GM12878 (cell line): ENCODE measurements at regions not wholly inside any gene's neighbourhood (a gene's known extent, or its start where the extent isn't known, plus 50 kb on each side); places are given as distances from the start of the nearest gene placed in this dataset.

Experiments
- ATAC-seq: fragments of 200-7000 bp; cut with Tn5 transposase; 3 replicates; pipeline ENCODE4 v1.9.1; 2020; ENCODE audit warnings: mild to moderate bottlenecking, moderate library complexity
- BruUV-seq: library from RNA; stranded (reverse); fragments of 400-500 nt; replicated peaks from 2 replicates; lab custom pipeline; 2021; lab: Mats Ljungman, UMichigan
- CTCF ChIA-PET: fragments of 300-600 bp; sonication (Branson Sonifier 250); formaldehyde crosslinking; extraction: SDS; loops from one replicate; lab custom pipeline; 2021; ENCODE audit warnings: inconsistent platforms; lab: Yijun Ruan, JAX
- POLR2A ChIA-PET: fragments of 350-600 bp; formaldehyde crosslinking; extraction: SDS; loops from one replicate; lab custom pipeline; 2021; ENCODE audit warnings: inconsistent platforms; lab: Charles Lee
- RAD21 ChIA-PET: fragments of 300-600 bp; sonication (Branson Sonifier 250); formaldehyde crosslinking; loops from one replicate; lab custom pipeline; 2023; ENCODE audit warnings: antibody characterized with exemption; ENCODE audit not compliant: unreplicated experiment; lab: Charles Lee
- SMC1A ChIA-PET: fragments of 300-600 bp; sonication (Branson Sonifier 250); formaldehyde crosslinking; loops from one replicate; lab custom pipeline; 2023; ENCODE audit not compliant: unreplicated experiment, uncharacterized antibody; lab: Charles Lee
- DNase-seq: peaks from one replicate; pipeline ENCODE4 v3.0.0-alpha.2; 2011; ENCODE audit warnings: low read depth, low spot score
- FAIRE-seq: peaks from 3 replicates; lab custom pipeline; 2011; peaks lifted over from hg19 to GRCh38; lab: Jason Lieb, UNC
- H2AFZ ChIP-seq: 2 replicates; pipeline ENCODE4 v1.6.0; 2011; ENCODE audit warnings: low read depth, low read length, control low read depth; ENCODE audit not compliant: control insufficient read depth
- H3K27ac ChIP-seq: 2 replicates; pipeline ENCODE4 v1.5.1; 2011; ENCODE audit warnings: control low read depth; ENCODE audit not compliant: control insufficient read depth, insufficient read depth
- H3K27me3 ChIP-seq, 2 experiments: replicated peaks in 1 of 2; 2 replicates each; pipeline versions ENCODE4 v1.6.0 to v1.6.1; 2011; ENCODE audit warnings: low read length in 1 of 2; ENCODE audit not compliant: control insufficient read depth in 2 of 2, insufficient read depth in 2 of 2
- H3K36me3 ChIP-seq, 2 experiments: 2 replicates each; pipeline ENCODE4 v1.5.1; 2011; ENCODE audit warnings: low read length in 1 of 2; ENCODE audit not compliant: control insufficient read depth in 2 of 2, insufficient read depth in 2 of 2
- H3K4me1 ChIP-seq: 2 replicates; pipeline ENCODE4 v1.6.1; 2011; ENCODE audit warnings: mild to moderate bottlenecking, low read length, moderate library complexity, mixed read lengths; ENCODE audit not compliant: control insufficient read depth, insufficient read depth
- H3K4me2 ChIP-seq: 2 replicates; pipeline ENCODE4 v1.6.0; 2011; ENCODE audit warnings: control low read depth; ENCODE audit not compliant: control insufficient read depth, insufficient read depth
- H3K4me3 ChIP-seq: fragments of 200-600 bp; sonication (generic); 2 replicates; pipeline ENCODE4 v1.5.1; 2016
- H3K79me2 ChIP-seq: 2 replicates; pipeline ENCODE4 v1.6.0; 2011; ENCODE audit warnings: low read length; ENCODE audit not compliant: control insufficient read depth, insufficient read depth
- H3K9ac ChIP-seq: 2 replicates; pipeline ENCODE4 v1.8.0; 2011; ENCODE audit warnings: low read length, control low read depth, mixed read lengths; ENCODE audit not compliant: control insufficient read depth, insufficient read depth
- H3K9me3 ChIP-seq: replicated peaks from 3 replicates; pipeline ENCODE4 v1.5.1; 2011; ENCODE audit warnings: mild to moderate bottlenecking, low read length; ENCODE audit not compliant: control insufficient read depth, insufficient read depth
- H4K20me1 ChIP-seq: 2 replicates; pipeline ENCODE4 v1.6.0; 2011; ENCODE audit not compliant: control insufficient read depth, insufficient read depth
- ATF7 ChIP-seq: fragments of 450-650 bp; IDR thresholded peaks from 2 replicates; pipeline ENCODE4 v1.6.1; 2016; ENCODE audit warnings: low read depth, mild to moderate bottlenecking
- CBX3 ChIP-seq: fragments of 200-600 bp; sonication (generic); IDR thresholded peaks from 2 replicates; pipeline ENCODE4 v1.6.1; 2016; ENCODE audit warnings: low read depth, borderline replicate concordance
- CREB1 ChIP-seq: IDR thresholded peaks from 2 replicates; pipeline ENCODE4 v1.6.1; 2012; ENCODE audit warnings: low read depth, mild to moderate bottlenecking, inconsistent platforms
- EZH2 ChIP-seq: IDR thresholded peaks from 2 replicates; pipeline ENCODE4 v1.6.1; 2012; ENCODE audit warnings: low read depth, mild to moderate bottlenecking, control low read depth, inconsistent platforms, low read length, borderline replicate concordance; ENCODE audit not compliant: control insufficient read depth
- MEF2A ChIP-seq: IDR thresholded peaks from 2 replicates; pipeline ENCODE4 v1.6.1; 2011; ENCODE audit warnings: low read depth, mild to moderate bottlenecking, low read length, moderate library complexity; ENCODE audit not compliant: insufficient read depth
- NR2F1 ChIP-seq: fragments of 450-650 bp; conservative IDR thresholded peaks from 2 replicates; pipeline ENCODE4 v1.6.1; 2017; ENCODE audit warnings: mild to moderate bottlenecking
- RELA ChIP-seq: fragments of 450-650 bp; IDR thresholded peaks from 2 replicates; pipeline ENCODE4 v1.8.0; 2014; ENCODE audit warnings: borderline replicate concordance; ENCODE audit not compliant: partially characterized antibody
- YY1 ChIP-seq: IDR thresholded peaks from 2 replicates; pipeline ENCODE4 v1.6.1; 2011; ENCODE audit warnings: low read depth, mild to moderate bottlenecking, low read length
- ZZZ3 ChIP-seq: IDR thresholded peaks from 2 replicates; pipeline ENCODE4 v1.6.1; 2011; ENCODE audit warnings: low read depth; ENCODE audit not compliant: control insufficient read depth, insufficient read length
- WGBS: methylation state at CpG from one replicate; pipeline ENCODE4 v1.1.6; 2016; ENCODE audit warnings: low lambda C conversion rate; ENCODE audit not compliant: insufficient replicate concordance, insufficient coverage; ENCODE audit errors: missing lambda C conversion rate; 5-methylcytosine and 5-hydroxymethylcytosine counted together
- in situ Hi-C: fragments of 300-500 bp; cut with MboI; formaldehyde crosslinking; loops from 9 replicates; pipeline ENCODE4 v1.14.3; 2018; ENCODE audit warnings: mixed read lengths
- intact Hi-C: fragments of 100-400 bp; cut with micrococcal nuclease; formaldehyde crosslinking; loops from one replicate; pipeline ENCODE4 v1.14.2; 2022; ENCODE audit not compliant: unreplicated experiment
- TF ChIP-seq, protein P1 (sequence below): IDR thresholded peaks from 2 replicates; pipeline ENCODE4 v1.6.1; 2012; ENCODE audit warnings: improper control_type of control experiment, low read depth, low read length; ENCODE audit not compliant: insufficient replicate concordance
- TF ChIP-seq, protein P2 (sequence below), 3 experiments: IDR thresholded peaks in 2 of 3; conservative IDR thresholded peaks in 1 of 3; 2 replicates each; pipeline ENCODE4 v1.5.1; 2011; ENCODE audit warnings: low read depth in 3 of 3, low read length in 3 of 3, mild to moderate bottlenecking in 3 of 3, control low read depth in 2 of 3, moderate library complexity in 2 of 3, inconsistent platforms in 1 of 3, mixed read lengths in 1 of 3; ENCODE audit not compliant: control insufficient read depth in 2 of 3, insufficient read depth in 1 of 3; ENCODE audit errors: extremely low read depth in 1 of 3
- TF ChIP-seq, protein P3 (sequence below): IDR thresholded peaks from 2 replicates; pipeline ENCODE4 v1.6.1; 2012; ENCODE audit warnings: low read length, inconsistent platforms

DNA sequence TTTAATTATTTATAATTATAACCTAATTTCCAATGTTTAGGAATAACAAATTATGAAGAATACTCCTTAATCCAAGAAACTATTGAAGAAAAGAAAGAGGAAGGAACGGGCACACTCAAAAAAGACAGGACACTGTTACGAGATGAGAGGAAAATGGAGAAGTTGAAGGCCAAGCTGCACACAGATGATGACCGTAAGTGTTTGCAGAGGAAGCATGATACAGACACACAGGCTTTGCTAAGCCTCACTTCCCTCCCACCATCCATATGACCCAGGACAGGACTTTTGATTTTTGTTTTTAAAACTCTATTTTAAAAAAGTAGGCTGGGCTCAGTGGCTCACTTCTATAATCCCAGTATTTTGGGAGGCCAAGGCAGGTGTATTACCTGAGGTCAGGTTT lies 389.4 kb upstream of the TPM1 start:
- no peak overlapping the region for H3K4me3 ChIP-seq
- CTCF ChIA-PET: no interaction called here
- SMC1A ChIA-PET: no interaction called here
- no peak for TF ChIP-seq MEF2A
- TF ChIP-seq ATF7: no peak
- TF ChIP-seq, protein P1, sequence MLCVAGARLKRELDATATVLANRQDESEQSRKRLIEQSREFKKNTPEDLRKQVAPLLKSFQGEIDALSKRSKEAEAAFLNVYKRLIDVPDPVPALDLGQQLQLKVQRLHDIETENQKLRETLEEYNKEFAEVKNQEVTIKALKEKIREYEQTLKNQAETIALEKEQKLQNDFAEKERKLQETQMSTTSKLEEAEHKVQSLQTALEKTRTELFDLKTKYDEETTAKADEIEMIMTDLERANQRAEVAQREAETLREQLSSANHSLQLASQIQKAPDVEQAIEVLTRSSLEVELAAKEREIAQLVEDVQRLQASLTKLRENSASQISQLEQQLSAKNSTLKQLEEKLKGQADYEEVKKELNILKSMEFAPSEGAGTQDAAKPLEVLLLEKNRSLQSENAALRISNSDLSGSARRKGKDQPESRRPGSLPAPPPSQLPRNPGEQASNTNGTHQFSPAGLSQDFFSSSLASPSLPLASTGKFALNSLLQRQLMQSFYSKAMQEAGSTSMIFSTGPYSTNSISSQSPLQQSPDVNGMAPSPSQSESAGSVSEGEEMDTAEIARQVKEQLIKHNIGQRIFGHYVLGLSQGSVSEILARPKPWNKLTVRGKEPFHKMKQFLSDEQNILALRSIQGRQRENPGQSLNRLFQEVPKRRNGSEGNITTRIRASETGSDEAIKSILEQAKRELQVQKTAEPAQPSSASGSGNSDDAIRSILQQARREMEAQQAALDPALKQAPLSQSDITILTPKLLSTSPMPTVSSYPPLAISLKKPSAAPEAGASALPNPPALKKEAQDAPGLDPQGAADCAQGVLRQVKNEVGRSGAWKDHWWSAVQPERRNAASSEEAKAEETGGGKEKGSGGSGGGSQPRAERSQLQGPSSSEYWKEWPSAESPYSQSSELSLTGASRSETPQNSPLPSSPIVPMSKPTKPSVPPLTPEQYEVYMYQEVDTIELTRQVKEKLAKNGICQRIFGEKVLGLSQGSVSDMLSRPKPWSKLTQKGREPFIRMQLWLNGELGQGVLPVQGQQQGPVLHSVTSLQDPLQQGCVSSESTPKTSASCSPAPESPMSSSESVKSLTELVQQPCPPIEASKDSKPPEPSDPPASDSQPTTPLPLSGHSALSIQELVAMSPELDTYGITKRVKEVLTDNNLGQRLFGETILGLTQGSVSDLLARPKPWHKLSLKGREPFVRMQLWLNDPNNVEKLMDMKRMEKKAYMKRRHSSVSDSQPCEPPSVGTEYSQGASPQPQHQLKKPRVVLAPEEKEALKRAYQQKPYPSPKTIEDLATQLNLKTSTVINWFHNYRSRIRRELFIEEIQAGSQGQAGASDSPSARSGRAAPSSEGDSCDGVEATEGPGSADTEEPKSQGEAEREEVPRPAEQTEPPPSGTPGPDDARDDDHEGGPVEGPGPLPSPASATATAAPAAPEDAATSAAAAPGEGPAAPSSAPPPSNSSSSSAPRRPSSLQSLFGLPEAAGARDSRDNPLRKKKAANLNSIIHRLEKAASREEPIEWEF: no peak
- TF ChIP-seq CBX3: no peak
- no peak for TF ChIP-seq EZH2
- TF ChIP-seq CREB1: no peak
- TF ChIP-seq ZZZ3: no peak
- no peak for TF ChIP-seq YY1
- TF ChIP-seq RELA: no peak
- no peak for TF ChIP-seq NR2F1
- TF ChIP-seq, protein P2, sequence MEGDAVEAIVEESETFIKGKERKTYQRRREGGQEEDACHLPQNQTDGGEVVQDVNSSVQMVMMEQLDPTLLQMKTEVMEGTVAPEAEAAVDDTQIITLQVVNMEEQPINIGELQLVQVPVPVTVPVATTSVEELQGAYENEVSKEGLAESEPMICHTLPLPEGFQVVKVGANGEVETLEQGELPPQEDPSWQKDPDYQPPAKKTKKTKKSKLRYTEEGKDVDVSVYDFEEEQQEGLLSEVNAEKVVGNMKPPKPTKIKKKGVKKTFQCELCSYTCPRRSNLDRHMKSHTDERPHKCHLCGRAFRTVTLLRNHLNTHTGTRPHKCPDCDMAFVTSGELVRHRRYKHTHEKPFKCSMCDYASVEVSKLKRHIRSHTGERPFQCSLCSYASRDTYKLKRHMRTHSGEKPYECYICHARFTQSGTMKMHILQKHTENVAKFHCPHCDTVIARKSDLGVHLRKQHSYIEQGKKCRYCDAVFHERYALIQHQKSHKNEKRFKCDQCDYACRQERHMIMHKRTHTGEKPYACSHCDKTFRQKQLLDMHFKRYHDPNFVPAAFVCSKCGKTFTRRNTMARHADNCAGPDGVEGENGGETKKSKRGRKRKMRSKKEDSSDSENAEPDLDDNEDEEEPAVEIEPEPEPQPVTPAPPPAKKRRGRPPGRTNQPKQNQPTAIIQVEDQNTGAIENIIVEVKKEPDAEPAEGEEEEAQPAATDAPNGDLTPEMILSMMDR (IDR thresholded peaks at IDR 0.05 in 2 of 3, conservative IDR thresholded peaks at IDR 0.05 in 1 of 3; ENCODE audit: control insufficient read depth in 2 of 3, extremely low read depth in 1 of 3, insufficient read depth in 1 of 3, low read depth in 3 of 3, low read length in 3 of 3): no peak
- TF ChIP-seq, protein P3, sequence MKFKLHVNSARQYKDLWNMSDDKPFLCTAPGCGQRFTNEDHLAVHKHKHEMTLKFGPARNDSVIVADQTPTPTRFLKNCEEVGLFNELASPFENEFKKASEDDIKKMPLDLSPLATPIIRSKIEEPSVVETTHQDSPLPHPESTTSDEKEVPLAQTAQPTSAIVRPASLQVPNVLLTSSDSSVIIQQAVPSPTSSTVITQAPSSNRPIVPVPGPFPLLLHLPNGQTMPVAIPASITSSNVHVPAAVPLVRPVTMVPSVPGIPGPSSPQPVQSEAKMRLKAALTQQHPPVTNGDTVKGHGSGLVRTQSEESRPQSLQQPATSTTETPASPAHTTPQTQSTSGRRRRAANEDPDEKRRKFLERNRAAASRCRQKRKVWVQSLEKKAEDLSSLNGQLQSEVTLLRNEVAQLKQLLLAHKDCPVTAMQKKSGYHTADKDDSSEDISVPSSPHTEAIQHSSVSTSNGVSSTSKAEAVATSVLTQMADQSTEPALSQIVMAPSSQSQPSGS: no peak
- TF ChIP-seq, all 136 proteins: peak for 0
- BruUV-seq: no TSS peak
- no peak overlapping the region for H3K4me2 ChIP-seq
- no peaks in the 10 kb centered on the region for H3K36me3 ChIP-seq
- H3K79me2 ChIP-seq: no peaks in the 10 kb centered on the region
- no peak overlapping the region for H3K27ac ChIP-seq
- ATAC-seq: no peak
- RAD21 ChIA-PET: no interaction called here
- H4K20me1 ChIP-seq: no peaks in the 10 kb centered on the region
- no peaks in the 10 kb centered on the region for H3K27me3 ChIP-seq
- 48% methylated on average over 3 of the region's 3 CpGs for WGBS
- intact Hi-C loops (no loop called here), in situ Hi-C loops (no loop called here)
- peaks cover 27% of the 10 kb centered on the region for H3K4me1 ChIP-seq
- H3K9me3 ChIP-seq: no peaks in the 10 kb centered on the region
- H3K9ac ChIP-seq: no peak overlapping the region
- POLR2A ChIA-PET: no interaction called here
- no peak for DNase-seq
- no peak overlapping the region for H2AFZ ChIP-seq
- FAIRE-seq: no peak
